ENCODE measurements at regions not wholly inside any gene's neighbourhood (a gene's known extent, or its start where the extent isn't known, plus 50 kb on each side); places are given as distances from the start of the nearest gene placed in this dataset.

- DNase-seq = no peak
Observed at GRCh38 chr13:88602786-88603777, 931.9 kb downstream of the SLITRK5 start.

GRCh38 chr13:88617176-88617575 lies 946.0 kb downstream of the SLITRK5 start:
- DNase-seq = no peak

DNA sequence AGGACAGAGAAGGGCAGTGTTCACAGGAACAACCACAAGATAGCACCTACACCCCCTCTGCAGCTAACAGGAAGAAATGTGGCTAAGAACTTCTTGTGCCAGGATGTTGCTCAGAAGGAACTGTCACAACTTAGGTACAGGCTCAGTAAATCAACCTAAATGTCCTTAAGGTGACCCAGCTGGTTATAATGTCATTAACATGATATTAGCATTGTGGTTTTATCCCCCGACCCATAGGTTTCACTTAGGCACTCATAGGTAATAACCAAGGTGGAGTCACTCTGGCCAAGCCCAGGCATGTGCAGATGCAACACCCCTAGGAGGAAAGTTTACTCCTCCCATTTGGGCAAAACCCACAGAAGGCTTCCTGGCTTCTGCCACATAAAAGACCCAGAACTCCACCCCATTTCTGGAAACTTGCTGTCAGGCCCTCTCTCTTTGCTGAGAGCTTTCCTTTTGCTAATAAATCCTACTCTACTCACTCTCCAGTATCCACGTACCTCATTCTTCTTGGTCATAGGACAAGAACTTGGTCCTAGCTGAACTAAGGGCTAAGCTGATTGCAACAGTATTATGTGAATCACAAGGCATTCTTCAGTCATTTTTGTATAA lies 951.3 kb downstream of the SLITRK5 start:
- no peak for DNase-seq

- no peak for DNase-seq
Observed at GRCh38 chr13:88623150-88623549, 952.0 kb downstream of the SLITRK5 start.

DNA sequence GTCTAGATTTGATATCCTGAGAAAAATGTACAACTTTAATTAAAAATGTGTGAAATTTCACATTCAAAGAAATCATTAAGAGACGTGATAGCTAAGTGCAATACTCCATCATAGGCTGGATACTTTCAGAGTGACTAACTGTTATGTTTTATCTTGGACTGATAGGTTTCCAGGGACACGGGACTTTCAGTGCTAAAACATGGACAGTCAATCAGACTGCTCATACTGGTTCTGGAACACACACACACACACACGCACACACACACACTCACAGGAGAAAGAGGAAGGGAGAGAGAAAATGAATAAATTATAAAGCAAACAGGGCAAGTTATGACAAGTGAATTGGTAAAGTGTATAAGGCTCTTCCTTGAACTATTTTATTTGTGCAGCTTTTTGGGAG lies 955.9 kb downstream of the SLITRK5 start:
- DNase-seq = no peak

GRCh38 chr13:88628882-88629281 lies 957.7 kb downstream of the SLITRK5 start:
- DNase-seq = no peak

GRCh38 chr13:88637935-88638334 lies 966.8 kb downstream of the SLITRK5 start:
- no peak for DNase-seq

DNA sequence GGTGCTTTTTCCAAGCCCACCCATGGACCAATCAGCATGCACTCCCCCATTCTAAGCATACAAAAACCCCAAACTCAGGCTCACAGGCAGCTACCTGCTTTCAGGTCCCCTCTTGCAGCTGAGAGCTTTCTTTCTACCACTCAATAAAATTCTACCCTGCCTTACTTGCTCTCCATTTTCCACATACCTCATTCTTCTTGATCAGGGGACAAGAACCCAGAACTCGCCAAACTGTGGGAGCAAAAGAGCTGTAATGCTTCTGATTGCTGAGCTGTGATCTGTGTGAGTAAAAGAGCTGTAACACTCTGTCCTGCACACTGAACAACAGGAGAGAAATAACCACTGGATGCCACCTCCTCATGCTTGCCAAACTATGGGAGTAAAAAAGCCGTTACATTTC lies 972.1 kb downstream of the SLITRK5 start:
- DNase-seq = no peak

- no peak for DNase-seq
Observed at GRCh38 chr13:88648598-88649373, 977.6 kb downstream of the SLITRK5 start.

DNA sequence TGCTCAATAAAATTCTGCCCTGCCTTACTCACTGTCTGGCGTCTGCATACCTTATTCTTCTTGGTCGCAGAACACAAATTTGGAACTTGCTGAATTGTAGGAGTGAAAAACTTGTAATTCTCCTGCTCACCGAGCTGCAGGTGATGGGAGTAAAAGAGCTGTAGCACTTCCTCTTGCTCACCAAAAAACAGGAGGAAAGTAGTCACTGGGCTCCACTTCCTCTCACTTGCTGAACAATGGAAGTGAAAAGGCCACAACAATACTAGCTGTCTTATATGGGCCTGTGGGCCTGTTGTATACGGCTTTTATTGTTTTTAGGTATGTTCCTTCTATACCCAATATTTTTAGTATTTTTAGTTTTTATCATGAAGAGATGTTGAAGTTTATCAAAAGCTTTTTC lies 978.7 kb downstream of the SLITRK5 start:
- DNase-seq = no peak

- DNase-seq = no peak
Observed at GRCh38 chr13:88651531-88651930, 980.4 kb downstream of the SLITRK5 start.

DNA sequence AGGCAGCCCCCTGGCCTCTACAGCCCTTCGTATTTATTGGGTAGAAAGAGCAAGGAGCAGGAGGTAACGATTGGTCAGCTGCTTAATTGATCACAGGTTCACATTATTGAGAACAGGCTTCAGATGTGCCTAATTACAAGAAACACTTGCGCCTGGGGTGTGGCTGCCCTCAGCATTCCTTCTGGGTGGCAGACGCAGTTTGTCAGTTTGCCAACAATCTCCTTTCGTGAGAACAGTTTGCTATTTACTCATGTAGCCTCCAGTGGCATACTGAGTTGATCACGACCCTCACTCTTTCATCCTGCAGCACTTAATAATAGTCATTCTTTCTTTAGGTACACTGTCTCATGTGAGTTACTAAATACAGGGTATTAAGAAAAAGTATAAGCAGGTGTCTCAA lies 985.6 kb downstream of the SLITRK5 start:
- DNase-seq = no peak

GRCh38 chr13:88670509-88670908 lies 999.3 kb downstream of the SLITRK5 start:
- DNase-seq = no peak

DNA sequence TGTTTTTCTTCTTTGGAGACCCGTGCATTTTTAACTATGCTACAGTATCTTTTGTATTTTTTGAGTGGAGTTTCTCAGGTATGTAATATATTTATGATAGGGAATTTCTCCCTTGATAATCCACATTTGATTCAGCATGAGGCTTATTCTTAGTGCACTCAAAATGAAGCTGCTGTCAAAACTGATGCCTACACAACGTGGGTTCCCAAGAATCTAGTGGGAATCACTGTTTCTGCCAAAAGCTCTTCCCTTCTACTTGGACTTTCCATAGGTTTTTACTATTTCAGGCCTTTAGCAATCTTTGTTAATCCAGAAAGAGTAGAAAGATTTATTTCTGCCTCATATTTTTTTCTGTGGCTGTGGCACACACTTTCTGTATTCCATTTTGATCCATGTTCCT lies 1003.7 kb downstream of the SLITRK5 start:
- no peak for DNase-seq

DNA sequence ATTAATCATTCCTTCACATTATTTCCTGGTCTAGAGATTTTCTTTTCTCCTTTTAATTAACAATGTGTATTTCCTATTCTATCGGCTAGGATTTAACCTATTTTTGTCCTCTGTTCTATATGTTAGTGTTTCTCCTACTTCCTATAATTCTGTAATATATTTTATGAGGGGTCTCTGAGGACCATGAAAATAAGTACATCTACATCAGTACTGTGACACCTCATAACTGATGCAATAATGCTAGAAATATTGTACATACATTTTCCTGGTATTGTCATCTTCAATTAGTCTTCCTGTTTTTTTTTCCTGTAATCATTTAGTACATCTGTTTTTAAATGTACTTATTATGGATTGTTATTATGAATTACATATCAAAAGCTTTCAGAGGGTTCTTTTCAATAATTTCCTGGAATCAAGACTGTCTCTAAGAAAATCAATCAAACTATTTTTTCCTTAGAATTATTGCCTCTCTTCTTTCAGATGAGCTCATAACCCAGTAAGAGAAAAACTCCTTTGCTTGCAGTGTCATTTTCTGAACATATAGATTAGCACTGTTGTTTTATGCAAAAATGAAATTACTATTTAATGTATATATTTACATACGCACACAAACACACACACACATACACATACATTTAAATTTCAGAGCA lies 1004.3 kb downstream of the SLITRK5 start:
- no peak for DNase-seq

DNA sequence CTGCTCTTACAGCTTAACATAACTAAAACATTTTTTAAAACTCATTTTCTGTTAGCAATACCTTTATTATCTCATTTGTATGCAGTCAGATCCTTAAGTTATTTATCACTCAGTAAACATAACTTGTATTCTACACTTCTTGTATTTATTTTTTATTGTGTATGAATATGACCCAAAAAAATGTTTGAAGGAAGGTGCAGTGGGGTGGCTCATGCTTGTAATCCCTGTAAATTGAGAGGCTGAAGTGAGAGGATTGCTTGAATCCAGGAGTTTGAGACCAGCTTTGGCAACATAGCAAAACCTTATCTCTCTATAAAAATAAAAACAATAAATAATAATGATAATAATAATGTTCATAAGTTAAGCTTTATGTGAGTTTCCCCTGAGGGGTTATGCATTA lies 1004.8 kb downstream of the SLITRK5 start:
- no peak for DNase-seq

DNA sequence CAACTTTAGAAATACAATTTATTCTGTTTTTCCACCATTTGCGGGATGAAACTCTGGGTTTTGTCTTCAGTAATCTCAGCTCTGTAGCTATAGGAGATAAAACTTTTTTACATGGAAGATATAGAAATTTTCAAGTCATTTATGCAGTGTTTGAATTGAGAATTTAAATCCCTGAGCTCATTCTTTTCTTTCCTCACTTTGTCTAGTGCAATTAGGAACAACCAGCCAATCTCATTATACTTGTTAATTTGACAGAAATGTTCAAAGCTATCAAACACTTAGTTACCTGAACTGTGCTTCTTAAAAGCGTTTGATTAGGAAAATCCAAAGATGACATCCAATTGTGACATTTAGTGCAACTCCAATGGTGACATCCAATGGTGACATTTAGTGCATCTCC lies 1014.3 kb downstream of the SLITRK5 start:
- no peak for DNase-seq

DNA sequence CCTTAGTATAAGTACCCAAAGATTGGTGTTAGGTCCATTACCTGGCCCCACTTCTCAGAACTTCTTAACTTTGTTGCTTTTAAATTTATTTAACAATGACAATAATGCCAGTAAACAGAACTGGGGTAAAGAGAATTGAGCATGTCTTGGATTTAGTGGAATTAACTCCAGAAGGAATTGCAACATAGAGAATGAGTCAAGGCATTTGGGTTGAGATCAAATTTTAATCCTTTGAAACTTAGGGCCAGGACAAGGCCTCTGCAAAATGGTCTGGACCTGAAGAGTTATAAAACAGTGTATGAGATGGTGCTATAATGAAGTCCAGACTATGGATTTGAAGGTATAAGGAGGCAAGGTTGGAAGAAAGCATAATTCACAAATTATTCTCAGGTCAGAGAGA lies 1030.4 kb downstream of the SLITRK5 start:
- no peak for DNase-seq

GRCh38 chr13:88704600-88705275 lies 1033.6 kb downstream of the SLITRK5 start:
- no peak for DNase-seq

DNA sequence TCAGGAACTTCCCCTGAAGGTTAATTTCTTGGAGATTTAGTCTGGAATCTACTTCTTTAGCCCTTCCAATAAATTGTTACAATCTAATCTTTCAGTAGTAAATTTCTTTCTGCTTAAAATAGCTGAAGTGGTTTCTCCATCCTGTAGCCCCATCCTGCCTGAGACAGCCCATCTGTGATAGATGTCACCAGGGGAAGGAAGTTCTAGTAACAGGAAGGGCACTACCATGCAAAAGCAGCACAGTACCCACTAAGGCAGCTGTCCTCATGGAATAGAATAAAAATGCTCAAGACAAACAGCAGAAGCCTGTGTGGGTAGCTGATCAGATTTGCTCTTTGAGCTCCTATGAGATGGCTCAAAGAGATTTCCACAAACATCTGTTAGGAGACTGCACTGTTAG lies 1036.5 kb downstream of the SLITRK5 start:
- no peak for DNase-seq

DNA sequence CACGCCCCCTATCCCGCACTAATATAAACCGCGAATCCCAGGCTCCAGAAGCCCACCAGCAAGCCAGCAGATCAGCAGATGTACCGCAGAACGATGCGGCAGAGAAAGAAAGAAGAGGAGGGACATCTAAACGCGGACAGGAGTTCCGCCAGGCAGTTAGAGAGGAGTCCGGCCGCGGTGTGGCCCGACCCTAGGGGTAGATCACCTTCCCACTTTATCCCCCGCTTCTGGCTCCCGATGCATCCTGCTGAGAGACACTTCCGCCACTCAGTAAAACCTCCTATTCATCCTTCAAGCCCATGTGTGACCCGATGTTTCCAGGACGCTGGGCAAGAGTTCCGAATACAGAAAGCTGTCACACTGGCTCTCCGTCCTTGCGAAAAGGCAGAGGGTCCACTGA lies 1046.8 kb downstream of the SLITRK5 start:
- no peak for DNase-seq

DNA sequence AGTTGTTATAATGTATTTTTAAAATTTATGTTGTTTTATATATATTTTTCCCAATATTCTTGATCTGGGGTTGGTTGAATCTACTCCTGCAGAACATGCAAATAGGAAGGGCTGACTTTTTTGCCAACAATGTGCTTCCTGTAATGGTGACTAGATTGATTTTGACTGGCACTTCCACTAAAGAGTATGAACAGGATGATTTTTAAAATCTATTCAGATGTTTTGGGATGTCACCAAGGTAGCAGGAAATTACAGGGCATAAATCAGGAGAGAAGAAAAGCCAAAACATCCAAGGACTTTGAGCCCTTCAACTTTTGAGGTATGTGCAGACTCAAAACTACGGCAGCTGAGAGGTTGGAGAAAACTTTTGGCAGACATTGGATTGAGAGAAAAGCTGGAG lies 1047.6 kb downstream of the SLITRK5 start:
- no peak for DNase-seq
